Liver (tissue), 8 donors: ENCODE measurements at regions not wholly inside any gene's neighbourhood (a gene's known extent, or its start where the extent isn't known, plus 50 kb on each side); places are given as distances from the start of the nearest gene placed in this dataset.

ENCODE experiments used
- DNase-seq: peaks from one replicate; pipeline ENCODE4 v3.0.0-alpha.2; 2017; ENCODE audit warnings: low spot score
- H3K27ac ChIP-seq, 2 donors: one replicate each; pipeline ENCODE4 v1.7.0; 2013; ENCODE audit warnings: inconsistent platforms in 2 of 2, low read length in 2 of 2, control low read depth in 1 of 2, low read depth in 1 of 2, mild to moderate bottlenecking in 1 of 2
- H3K27me3 ChIP-seq, 4 donors: one replicate each; pipeline versions ENCODE4 v1.6.1 to v1.7.0; 2013; ENCODE audit warnings: low read length in 3 of 4, inconsistent platforms in 1 of 4, mild to moderate bottlenecking in 1 of 4, moderate library complexity in 1 of 4; ENCODE audit not compliant: control insufficient read depth in 4 of 4, insufficient read depth in 4 of 4
- H3K36me3 ChIP-seq, 4 donors: one replicate each; pipeline versions ENCODE4 v1.6.1 to v1.7.0; 2013; ENCODE audit warnings: low read length in 3 of 4, mild to moderate bottlenecking in 3 of 4, low read depth in 1 of 4, moderate library complexity in 1 of 4; ENCODE audit not compliant: control insufficient read depth in 4 of 4, insufficient read depth in 3 of 4
- H3K4me1 ChIP-seq, 4 donors: one replicate each; pipeline versions ENCODE4 v1.6.1 to v1.7.0; 2013; ENCODE audit warnings: low read length in 3 of 4, mild to moderate bottlenecking in 3 of 4, moderate library complexity in 1 of 4; ENCODE audit not compliant: control insufficient read depth in 4 of 4, insufficient read depth in 4 of 4
- H3K4me3 ChIP-seq, 3 donors: one replicate each; pipeline versions ENCODE4 v1.6.1 to v1.7.0; 2013; ENCODE audit warnings: low read length in 3 of 3, control low read depth in 1 of 3, low read depth in 1 of 3, mild to moderate bottlenecking in 1 of 3
- H3K9ac ChIP-seq, 2 donors: one replicate each; pipeline ENCODE4 v1.7.0; 2013; ENCODE audit warnings: low read length in 2 of 2, mild to moderate bottlenecking in 2 of 2, moderate library complexity in 2 of 2, control low read depth in 1 of 2, low read depth in 1 of 2
- H3K9me3 ChIP-seq, 4 donors: one replicate each; pipeline versions ENCODE4 v1.6.1 to v1.7.0; 2013; ENCODE audit warnings: low read length in 3 of 4; ENCODE audit not compliant: control insufficient read depth in 4 of 4
- ATF3 ChIP-seq: IDR thresholded peaks from 2 replicates; pipeline ENCODE4 v1.6.1; 2016; ENCODE audit warnings: antibody characterized with exemption
- CTCF ChIP-seq: fragments of 150-350 bp; IDR thresholded peaks from 2 replicates; pipeline ENCODE4 v1.5.1; 2017; ENCODE audit warnings: improper control_type of control experiment, low read depth, low read length; ENCODE audit not compliant: missing input control
- EGR1 ChIP-seq, 2 donors: IDR thresholded peaks; 2 replicates each; pipeline ENCODE4 v1.6.1; 2016 to 2018; ENCODE audit warnings: antibody characterized with exemption in 2 of 2, low read depth in 2 of 2
- FOXA1 ChIP-seq: IDR thresholded peaks from 2 replicates; pipeline ENCODE4 v1.6.1; 2016; ENCODE audit warnings: antibody characterized with exemption
- FOXA2 ChIP-seq: IDR thresholded peaks from 2 replicates; pipeline ENCODE4 v1.6.1; 2016; ENCODE audit warnings: antibody characterized with exemption
- GABPA ChIP-seq, 2 donors: IDR thresholded peaks in 1 of 2; conservative IDR thresholded peaks in 1 of 2; 2 replicates each; pipeline ENCODE4 v1.6.1; 2016; ENCODE audit warnings: antibody characterized with exemption in 2 of 2, mild to moderate bottlenecking in 1 of 2, moderate library complexity in 1 of 2
- HNF4A ChIP-seq, 2 donors: conservative IDR thresholded peaks; 2 replicates each; pipeline ENCODE4 v1.6.1; 2016; ENCODE audit warnings: antibody characterized with exemption in 2 of 2, mild to moderate bottlenecking in 2 of 2
- HNF4G ChIP-seq: IDR thresholded peaks from 2 replicates; pipeline ENCODE4 v1.6.1; 2016; ENCODE audit warnings: antibody characterized with exemption
- NR2F2 ChIP-seq: IDR thresholded peaks from 2 replicates; pipeline ENCODE4 v1.6.1; 2016; ENCODE audit warnings: antibody characterized with exemption
- RXRA ChIP-seq, 2 donors: IDR thresholded peaks; 2 replicates each; pipeline ENCODE4 v1.6.1; 2017 to 2018; ENCODE audit warnings: antibody characterized with exemption in 2 of 2, mild to moderate bottlenecking in 1 of 2
- SP1 ChIP-seq: IDR thresholded peaks from 2 replicates; pipeline ENCODE4 v1.6.1; 2018; ENCODE audit warnings: antibody characterized with exemption, mild to moderate bottlenecking
- TAF1 ChIP-seq: conservative IDR thresholded peaks from 2 replicates; pipeline ENCODE4 v1.6.1; 2016; ENCODE audit warnings: antibody characterized with exemption, mild to moderate bottlenecking
- ZBTB33 ChIP-seq: IDR thresholded peaks from 2 replicates; pipeline ENCODE4 v1.6.1; 2016; ENCODE audit warnings: antibody characterized with exemption
- WGBS: extraction: QIAGEN DNeasy Blood & Tissue Kit; methylation state at CpG from one replicate; pipeline ENCODE4 v1.1.7; 2013; 5-methylcytosine and 5-hydroxymethylcytosine counted together
- donor health status: healthy.
- donor health status: healthy.
- donor health status: healthy.
- donor health status: healthy.
- donor health status: healthy.

- no peaks in the 10 kb centered on the region for H3K4me1 ChIP-seq
- no peak for DNase-seq
- no peak overlapping the region for H3K27ac ChIP-seq
- H3K27me3 ChIP-seq = no peaks in the 10 kb centered on the region
- H3K36me3 ChIP-seq = no peaks in the 10 kb centered on the region
- H3K9me3 ChIP-seq = no peaks in the 10 kb centered on the region
- no peak for TF ChIP-seq HNF4A (conservative IDR thresholded peaks at IDR 0.05)
- no peak for TF ChIP-seq EGR1 (IDR thresholded peaks at IDR 0.05; ENCODE audit: low read depth in 2 of 2)
- no peak for TF ChIP-seq FOXA1
- TF ChIP-seq TAF1 = no peak
- TF ChIP-seq ATF3 = no peak
- TF ChIP-seq NR2F2 = no peak
- no peak for TF ChIP-seq SP1
- TF ChIP-seq CTCF = no peak
- TF ChIP-seq RXRA (IDR thresholded peaks at IDR 0.05) = no peak
- no peak for TF ChIP-seq HNF4G
- H3K9ac ChIP-seq = no peak overlapping the region
- H3K4me3 ChIP-seq = no peak overlapping the region
- WGBS = 82% methylated on average over 10 of the region's 10 CpGs
These were observed 359.1 kb upstream of the ADAMTSL1 start for GRCh38 chr9:18114559-18115475.

GRCh38 chr9:18118268-18118667 lies 355.7 kb upstream of the ADAMTSL1 start:
- no peaks in the 10 kb centered on the region for H3K27me3 ChIP-seq
- no peaks in the 10 kb centered on the region for H3K9me3 ChIP-seq
- no peak for DNase-seq
- no peak overlapping the region for H3K4me3 ChIP-seq
- no peak overlapping the region for H3K27ac ChIP-seq
- H3K9ac ChIP-seq = no peak overlapping the region
- TF ChIP-seq TAF1 (no peak), FOXA2 (no peak), GABPA (IDR thresholded peaks at IDR 0.05 in 1 of 2, conservative IDR thresholded peaks at IDR 0.05 in 1 of 2) (no peak)
- H3K36me3 ChIP-seq = no peaks in the 10 kb centered on the region
- no peaks in the 10 kb centered on the region for H3K4me1 ChIP-seq

- Histone ChIP-seq H3K4me3 (no peak overlapping the region), H3K27me3 (peaks cover 0 to 2% (median 0%) of the 10 kb centered on the region in 4 donors), H3K4me1 (no peaks in the 10 kb centered on the region), H3K9me3 (peaks cover 0 to 1% (median 0%) of the 10 kb centered on the region in 4 donors), H3K27ac (no peak overlapping the region), H3K9ac (no peak overlapping the region), H3K36me3 (no peaks in the 10 kb centered on the region)
- no peak for DNase-seq
- TF ChIP-seq NR2F2 (no peak), FOXA1 (no peak), RXRA (IDR thresholded peaks at IDR 0.05) (no peak), ZBTB33 (no peak), CTCF (no peak), FOXA2 (no peak), GABPA (IDR thresholded peaks at IDR 0.05 in 1 of 2, conservative IDR thresholded peaks at IDR 0.05 in 1 of 2) (no peak), EGR1 (IDR thresholded peaks at IDR 0.05; ENCODE audit: low read depth in 2 of 2) (no peak)
- WGBS = 65% methylated on average over 1 of the region's 1 CpG
These were observed 351.8 kb upstream of the ADAMTSL1 start for GRCh38 chr9:18122171-18122570.
